Spleen (tissue), 7 donors: ENCODE measurements at regions not wholly inside any gene's neighbourhood (a gene's known extent, or its start where the extent isn't known, plus 50 kb on each side); places are given as distances from the start of the nearest gene placed in this dataset.

Experiments used
- POLR2A ChIP-seq, 3 donors: fragments of 450-650 bp; IDR thresholded peaks; one replicate each; pipeline ENCODE4 v1.5.1; 2017; ENCODE audit warnings: antibody characterized with exemption in 3 of 3, mild to moderate bottlenecking in 1 of 3
- POLR2AphosphoS5 ChIP-seq, 3 donors: sonication (generic); formaldehyde crosslinking; IDR thresholded peaks; one replicate each; pipeline ENCODE4 v1.5.1; 2017; ENCODE audit warnings: antibody characterized with exemption in 3 of 3
- TF ChIP-seq, protein P1 (sequence below), 11 experiments: fragments of 200-600 bp in 7 of 11; fragments of 450-650 bp in 4 of 11; sonication (generic) in 4 of 11; IDR thresholded peaks in 8 of 11; conservative IDR thresholded peaks in 3 of 11; 1 replicate in 7 of 11; 2 replicates in 4 of 11; pipeline versions ENCODE4 v1.4.0 to v1.8.0; 2016 to 2021; ENCODE audit warnings: antibody characterized with exemption in 11 of 11, inconsistent platforms in 4 of 11, mild to moderate bottlenecking in 1 of 11
- donor health status: DM: no; HTN: no; CAD: no; lungs with moderate emphysema.
- donor health status: DM: no; HTN: no; CAD: no.
- donor health status: DM: no; HTN: no; CAD: no.

GRCh38 chr11:32511926-32512325 lies 71.7 kb upstream of the EIF3M start:
- TF ChIP-seq POLR2A (IDR thresholded peaks at IDR 0.05), result no peak
- TF ChIP-seq, protein P1, sequence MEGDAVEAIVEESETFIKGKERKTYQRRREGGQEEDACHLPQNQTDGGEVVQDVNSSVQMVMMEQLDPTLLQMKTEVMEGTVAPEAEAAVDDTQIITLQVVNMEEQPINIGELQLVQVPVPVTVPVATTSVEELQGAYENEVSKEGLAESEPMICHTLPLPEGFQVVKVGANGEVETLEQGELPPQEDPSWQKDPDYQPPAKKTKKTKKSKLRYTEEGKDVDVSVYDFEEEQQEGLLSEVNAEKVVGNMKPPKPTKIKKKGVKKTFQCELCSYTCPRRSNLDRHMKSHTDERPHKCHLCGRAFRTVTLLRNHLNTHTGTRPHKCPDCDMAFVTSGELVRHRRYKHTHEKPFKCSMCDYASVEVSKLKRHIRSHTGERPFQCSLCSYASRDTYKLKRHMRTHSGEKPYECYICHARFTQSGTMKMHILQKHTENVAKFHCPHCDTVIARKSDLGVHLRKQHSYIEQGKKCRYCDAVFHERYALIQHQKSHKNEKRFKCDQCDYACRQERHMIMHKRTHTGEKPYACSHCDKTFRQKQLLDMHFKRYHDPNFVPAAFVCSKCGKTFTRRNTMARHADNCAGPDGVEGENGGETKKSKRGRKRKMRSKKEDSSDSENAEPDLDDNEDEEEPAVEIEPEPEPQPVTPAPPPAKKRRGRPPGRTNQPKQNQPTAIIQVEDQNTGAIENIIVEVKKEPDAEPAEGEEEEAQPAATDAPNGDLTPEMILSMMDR (IDR thresholded peaks at IDR 0.05 in 8 of 11, conservative IDR thresholded peaks at IDR 0.05 in 3 of 11), result no peak
- no peak for TF ChIP-seq POLR2AphosphoS5 (IDR thresholded peaks at IDR 0.05)
